ENCODE measurements at regions not wholly inside any gene's neighbourhood (a gene's known extent, or its start where the extent isn't known, plus 50 kb on each side); places are given as distances from the start of the nearest gene placed in this dataset.
A peak's percentile ranks its signal among the peaks of the same experiment; 100 is the strongest.

DNA sequence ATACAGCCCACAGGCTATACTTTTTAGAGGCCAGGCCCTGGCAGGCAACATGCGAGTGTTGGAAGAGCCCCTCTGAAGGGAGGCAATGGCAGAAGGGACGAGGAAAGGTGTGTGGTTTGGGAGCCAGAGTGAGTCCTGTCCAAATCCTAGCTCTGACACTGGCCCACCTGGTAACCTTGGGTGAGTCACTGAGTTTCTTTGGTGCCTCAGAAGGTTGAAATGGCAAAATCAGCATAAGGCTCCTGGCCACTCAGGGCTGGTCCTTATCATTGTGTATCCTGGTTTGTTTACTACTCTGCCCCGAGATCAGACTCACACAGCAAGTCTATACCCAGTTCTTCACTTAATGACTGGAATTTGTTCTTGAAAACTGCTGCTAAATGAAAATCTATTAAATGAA lies 71.4 kb upstream of the TLE3 start:
- WGBS, 2 experiments (ENCODE audit: insufficient coverage in 2 of 2), result 87 to 100% methylated on average over 2 to 3 of the region's 3 CpGs
- H3K9me3 ChIP-seq (ENCODE audit: control insufficient read depth, low read length), result no peaks in the 10 kb centered on the region
- peaks cover 20% of the 10 kb centered on the region for H3K4me1 ChIP-seq (ENCODE audit: control insufficient read depth, insufficient read depth, low read length, poor library complexity, severe bottlenecking)
- H3K36me3 ChIP-seq (ENCODE audit: control insufficient read depth, insufficient read depth, low read length), result no peaks in the 10 kb centered on the region
- H3K4me3 ChIP-seq (ENCODE audit: extremely low read depth, insufficient read depth, low read length, poor library complexity, severe bottlenecking), result no peak overlapping the region
- H3K27ac ChIP-seq (ENCODE audit: low read depth, low read length, severe bottlenecking), result no peak overlapping the region

DNA sequence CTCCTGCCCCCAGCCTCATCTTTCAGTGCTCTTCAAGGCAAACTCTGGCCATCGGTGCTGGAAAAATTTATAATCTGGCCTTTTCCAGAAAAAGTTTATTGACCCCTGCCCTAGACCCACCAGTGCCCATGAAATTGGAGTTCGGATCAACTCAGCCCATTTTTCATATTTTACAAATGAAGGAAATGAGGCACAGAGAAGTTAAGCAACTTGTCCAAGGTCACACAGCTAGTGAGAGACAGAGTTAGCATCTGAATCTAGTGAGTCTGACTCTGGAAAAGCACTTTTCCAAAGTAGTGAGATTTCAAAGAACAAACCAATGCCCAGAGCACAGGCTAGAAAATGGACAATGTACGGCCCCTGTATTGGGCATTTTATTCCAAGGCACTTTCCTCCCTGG lies 69.4 kb upstream of the TLE3 start:
- H3K27ac ChIP-seq (ENCODE audit: low read depth, low read length, severe bottlenecking), result no peak overlapping the region
- no peak overlapping the region for H3K4me3 ChIP-seq (ENCODE audit: extremely low read depth, insufficient read depth, low read length, poor library complexity, severe bottlenecking)
- H3K4me1 ChIP-seq (ENCODE audit: control insufficient read depth, insufficient read depth, low read length, poor library complexity, severe bottlenecking), result peaks cover 20% of the 10 kb centered on the region
- H3K9me3 ChIP-seq (ENCODE audit: control insufficient read depth, low read length), result peaks cover 3% of the 10 kb centered on the region
- H3K36me3 ChIP-seq (ENCODE audit: control insufficient read depth, insufficient read depth, low read length), result no peaks in the 10 kb centered on the region
- 88 to 90% methylated on average over 1 of the region's 3 CpGs for WGBS, 2 experiments (ENCODE audit: insufficient coverage in 2 of 2)

DNA sequence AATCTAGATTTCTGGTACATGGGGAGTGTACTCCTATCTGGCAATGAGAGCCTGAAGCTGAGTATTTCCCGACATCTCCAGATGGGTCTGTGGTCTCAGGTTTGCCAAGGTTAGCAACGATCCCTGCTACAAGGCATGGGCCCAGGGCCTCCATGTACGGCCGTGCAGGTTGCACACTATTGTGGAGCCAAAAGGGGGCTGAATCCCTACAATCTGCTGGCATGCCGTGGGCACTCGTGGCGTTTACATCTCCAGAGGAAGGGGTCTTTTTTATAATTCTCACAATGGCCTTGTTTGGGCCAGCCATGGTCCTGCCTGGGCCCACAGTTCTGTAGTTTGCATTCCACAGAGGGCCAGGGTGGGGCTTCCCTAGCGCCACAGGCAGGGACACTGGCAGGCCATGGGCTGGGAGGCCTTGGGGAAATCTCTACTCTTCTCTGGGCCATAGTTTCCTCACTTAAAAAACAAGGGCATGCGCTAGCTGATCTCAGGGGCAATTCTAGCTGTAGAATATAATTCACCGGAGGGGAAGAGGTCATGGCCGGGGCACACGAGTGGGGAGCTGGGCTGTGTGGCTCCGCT lies 68.9 kb upstream of the TLE3 start:
- WGBS, 2 experiments (ENCODE audit: insufficient coverage in 2 of 2), result 91% methylated on average over 12 of the region's 13 CpGs

GRCh38 chr15:70165716-70166284 lies 68.1 kb upstream of the TLE3 start:
- WGBS, 2 experiments (ENCODE audit: insufficient coverage in 2 of 2), result 50 to 58% methylated on average over 6 to 7 of the region's 10 CpGs
- Histone ChIP-seq H3K4me3 (ENCODE audit: extremely low read depth, insufficient read depth, low read length, poor library complexity, severe bottlenecking) (no peak overlapping the region), H3K27ac (ENCODE audit: low read depth, low read length, severe bottlenecking) (peak overlapping the region; percentile 73), H3K4me1 (ENCODE audit: control insufficient read depth, insufficient read depth, low read length, poor library complexity, severe bottlenecking) (peaks cover 17% of the 10 kb centered on the region), H3K36me3 (ENCODE audit: control insufficient read depth, insufficient read depth, low read length) (no peaks in the 10 kb centered on the region), H3K9me3 (ENCODE audit: control insufficient read depth, low read length) (peaks cover 3% of the 10 kb centered on the region)

More for the DNA sequence above, 68.9 kb upstream of the TLE3 start:
- peaks cover 20% of the 10 kb centered on the region for H3K4me1 ChIP-seq (ENCODE audit: control insufficient read depth, insufficient read depth, low read length, poor library complexity, severe bottlenecking)
- H3K27ac ChIP-seq (ENCODE audit: low read depth, low read length, severe bottlenecking), result no peak overlapping the region
- peaks cover 3% of the 10 kb centered on the region for H3K9me3 ChIP-seq (ENCODE audit: control insufficient read depth, low read length)
- H3K4me3 ChIP-seq (ENCODE audit: extremely low read depth, insufficient read depth, low read length, poor library complexity, severe bottlenecking), result no peak overlapping the region
- H3K36me3 ChIP-seq (ENCODE audit: control insufficient read depth, insufficient read depth, low read length), result no peaks in the 10 kb centered on the region

GRCh38 chr15:70164910-70165715 lies 67.4 kb upstream of the TLE3 start:
- Histone ChIP-seq H3K9me3 (ENCODE audit: control insufficient read depth, low read length) (peaks cover 3% of the 10 kb centered on the region), H3K36me3 (ENCODE audit: control insufficient read depth, insufficient read depth, low read length) (no peaks in the 10 kb centered on the region), H3K27ac (ENCODE audit: low read depth, low read length, severe bottlenecking) (peak overlapping the region; percentile 73), H3K4me3 (ENCODE audit: extremely low read depth, insufficient read depth, low read length, poor library complexity, severe bottlenecking) (no peak overlapping the region), H3K4me1 (ENCODE audit: control insufficient read depth, insufficient read depth, low read length, poor library complexity, severe bottlenecking) (peaks cover 14% of the 10 kb centered on the region)
- 66 to 70% methylated on average over 13 to 15 of the region's 15 CpGs for WGBS, 2 experiments (ENCODE audit: insufficient coverage in 2 of 2)

GRCh38 chr15:70164156-70164900 lies 66.6 kb upstream of the TLE3 start:
- whole genome bisulfite sequencing, 2 experiments (ENCODE audit: insufficient coverage in 2 of 2), result 96 to 100% methylated on average over 1 to 3 of the region's 3 CpGs
- H3K27ac ChIP-seq (ENCODE audit: low read depth, low read length, severe bottlenecking), result no peak overlapping the region
- H3K4me3 ChIP-seq (ENCODE audit: extremely low read depth, insufficient read depth, low read length, poor library complexity, severe bottlenecking), result no peak overlapping the region
- H3K4me1 ChIP-seq (ENCODE audit: control insufficient read depth, insufficient read depth, low read length, poor library complexity, severe bottlenecking), result peaks cover 13% of the 10 kb centered on the region
- peaks cover 3% of the 10 kb centered on the region for H3K9me3 ChIP-seq (ENCODE audit: control insufficient read depth, low read length)
- H3K36me3 ChIP-seq (ENCODE audit: control insufficient read depth, insufficient read depth, low read length), result no peaks in the 10 kb centered on the region

DNA sequence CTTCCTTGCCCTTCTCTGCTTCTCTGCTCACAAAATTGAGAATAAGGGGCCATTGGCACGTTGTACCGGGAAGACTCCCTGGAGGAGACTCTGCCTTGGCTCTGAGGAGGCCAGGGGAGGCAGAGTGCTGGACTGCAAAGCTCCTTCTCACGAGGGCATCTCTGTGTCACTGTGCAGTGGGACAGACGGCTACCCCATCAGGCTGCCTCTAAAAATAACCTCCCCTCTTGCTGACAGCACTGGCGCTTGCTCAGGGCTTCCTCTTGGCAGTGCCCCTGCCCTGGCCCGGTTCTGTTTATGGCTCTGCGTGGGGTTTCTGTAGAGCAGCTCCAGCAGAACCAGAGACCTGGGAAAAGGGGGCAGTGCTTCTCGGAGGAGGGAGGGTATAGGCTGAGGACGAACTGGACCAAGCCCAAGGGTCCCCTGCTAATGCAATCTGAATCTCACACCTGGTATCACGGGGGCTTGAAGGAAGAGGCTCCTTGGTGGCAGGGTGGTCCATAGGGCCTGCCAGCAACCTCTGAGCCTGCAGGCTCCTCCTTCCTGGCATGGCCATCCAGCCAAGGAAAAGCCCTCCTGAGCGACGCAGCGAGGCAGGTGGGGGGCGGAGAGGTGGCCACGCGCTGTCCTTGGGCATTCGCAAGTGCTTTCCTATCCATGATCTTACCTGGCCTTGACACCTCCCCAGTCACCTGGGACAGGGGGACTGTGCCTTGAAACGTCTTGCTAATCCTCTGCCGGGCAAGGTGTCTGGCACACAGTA lies 63.3 kb upstream of the TLE3 start:
- H3K4me3 ChIP-seq (ENCODE audit: extremely low read depth, insufficient read depth, low read length, poor library complexity, severe bottlenecking), result no peak overlapping the region
- no peak overlapping the region for H3K27ac ChIP-seq (ENCODE audit: low read depth, low read length, severe bottlenecking)
- WGBS, 2 experiments (ENCODE audit: insufficient coverage in 2 of 2), result 90 to 96% methylated on average over 13 to 18 of the region's 19 CpGs
- no peaks in the 10 kb centered on the region for H3K36me3 ChIP-seq (ENCODE audit: control insufficient read depth, insufficient read depth, low read length)
- peaks cover 3% of the 10 kb centered on the region for H3K9me3 ChIP-seq (ENCODE audit: control insufficient read depth, low read length)
- H3K4me1 ChIP-seq (ENCODE audit: control insufficient read depth, insufficient read depth, low read length, poor library complexity, severe bottlenecking), result peaks cover 23% of the 10 kb centered on the region

DNA sequence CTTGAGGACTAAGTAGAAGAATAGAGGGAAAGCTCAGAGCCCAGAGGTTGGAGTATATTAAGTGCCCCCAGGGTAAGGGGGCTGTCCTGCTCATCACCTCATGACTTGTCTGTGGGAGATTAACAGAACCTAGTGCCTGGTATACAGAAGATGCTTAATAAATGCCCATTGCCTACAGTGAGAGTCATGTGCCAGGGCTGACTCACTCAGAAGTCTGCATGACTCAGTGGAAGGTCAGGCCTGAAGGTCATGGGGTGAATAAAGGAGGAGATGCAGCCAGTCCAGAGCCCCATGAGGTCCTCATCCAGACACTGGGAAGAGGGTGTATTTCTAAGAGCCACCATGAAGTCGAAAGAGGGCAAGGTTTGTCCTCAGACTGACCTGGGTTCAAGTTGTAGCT lies 62.5 kb upstream of the TLE3 start:
- Histone ChIP-seq H3K9me3 (ENCODE audit: control insufficient read depth, low read length) (peaks cover 3% of the 10 kb centered on the region), H3K27ac (ENCODE audit: low read depth, low read length, severe bottlenecking) (no peak overlapping the region), H3K36me3 (ENCODE audit: control insufficient read depth, insufficient read depth, low read length) (no peaks in the 10 kb centered on the region), H3K4me3 (ENCODE audit: extremely low read depth, insufficient read depth, low read length, poor library complexity, severe bottlenecking) (no peak overlapping the region), H3K4me1 (ENCODE audit: control insufficient read depth, insufficient read depth, low read length, poor library complexity, severe bottlenecking) (peaks cover 25% of the 10 kb centered on the region)
- WGBS, 2 experiments (ENCODE audit: insufficient coverage in 2 of 2), result 38 to 40% methylated on average over 1 of the region's 1 CpG

DNA sequence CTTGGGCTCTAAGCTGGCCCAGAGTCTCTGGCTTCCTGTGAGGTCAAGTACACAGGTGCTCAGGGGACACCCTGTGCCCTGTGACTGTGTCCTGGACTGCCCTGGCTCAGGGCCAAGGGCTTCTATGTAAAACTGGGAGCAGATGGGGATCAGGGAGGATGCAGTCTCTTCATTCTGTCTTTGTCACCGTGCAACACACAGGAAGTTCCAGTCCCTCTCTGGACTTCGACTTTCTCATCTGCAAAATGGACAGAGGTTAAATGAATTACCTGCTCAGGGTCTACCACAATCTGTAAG lies 61.9 kb upstream of the TLE3 start:
- Histone ChIP-seq H3K36me3 (ENCODE audit: control insufficient read depth, insufficient read depth, low read length) (no peaks in the 10 kb centered on the region), H3K27ac (ENCODE audit: low read depth, low read length, severe bottlenecking) (no peak overlapping the region), H3K9me3 (ENCODE audit: control insufficient read depth, low read length) (peaks cover 3% of the 10 kb centered on the region), H3K4me1 (ENCODE audit: control insufficient read depth, insufficient read depth, low read length, poor library complexity, severe bottlenecking) (peaks cover 29% of the 10 kb centered on the region), H3K4me3 (ENCODE audit: extremely low read depth, insufficient read depth, low read length, poor library complexity, severe bottlenecking) (no peak overlapping the region)
- 88 to 100% methylated on average over 1 of the region's 2 CpGs for WGBS, 2 experiments (ENCODE audit: insufficient coverage in 2 of 2)

DNA sequence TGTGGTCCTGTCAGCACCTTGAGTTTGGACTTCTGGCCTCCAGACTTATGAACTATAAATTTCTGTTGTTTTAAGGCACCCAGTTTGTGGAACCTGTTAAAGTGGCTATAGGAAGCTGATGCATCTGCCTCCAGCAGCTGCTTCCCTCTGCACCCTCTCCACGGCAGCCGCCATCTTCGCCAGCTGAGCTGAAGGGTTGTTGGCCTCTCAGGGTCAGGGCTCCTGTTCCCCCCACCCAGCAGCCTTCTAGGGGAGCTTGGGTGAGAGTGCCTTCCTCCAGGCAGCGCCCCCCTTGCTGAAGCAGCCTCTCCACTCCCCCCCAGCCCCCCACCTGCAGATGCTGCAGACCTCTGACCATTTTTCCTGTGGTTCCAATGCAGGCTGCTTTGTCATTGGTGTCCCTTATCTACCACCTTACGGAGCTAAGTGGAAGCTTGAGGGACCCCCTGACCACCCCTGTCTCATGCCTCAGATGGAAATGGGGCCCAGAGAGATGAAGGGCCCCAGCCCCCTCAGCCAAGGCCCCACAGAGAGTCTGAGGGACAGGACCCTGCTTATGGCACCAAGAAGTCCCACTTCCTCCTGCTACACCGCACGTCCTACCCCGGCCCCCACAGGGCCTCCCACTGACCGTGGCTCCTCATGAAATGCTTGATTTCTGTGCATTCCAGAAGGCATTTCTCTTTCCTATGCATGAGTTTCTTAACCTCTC lies 61.4 kb upstream of the TLE3 start:
- Histone ChIP-seq H3K4me1 (ENCODE audit: control insufficient read depth, insufficient read depth, low read length, poor library complexity, severe bottlenecking) (peaks cover 33% of the 10 kb centered on the region), H3K27ac (ENCODE audit: low read depth, low read length, severe bottlenecking) (no peak overlapping the region), H3K4me3 (ENCODE audit: extremely low read depth, insufficient read depth, low read length, poor library complexity, severe bottlenecking) (no peak overlapping the region), H3K9me3 (ENCODE audit: control insufficient read depth, low read length) (peaks cover 3% of the 10 kb centered on the region), H3K36me3 (ENCODE audit: control insufficient read depth, insufficient read depth, low read length) (no peaks in the 10 kb centered on the region)
- WGBS, 2 experiments (ENCODE audit: insufficient coverage in 2 of 2), result 89 to 95% methylated on average over 3 to 8 of the region's 9 CpGs

Data from mesodermal cell (in vitro differentiated cells).